ENCODE measurements at regions not wholly inside any gene's neighbourhood (a gene's known extent, or its start where the extent isn't known, plus 50 kb on each side); places are given as distances from the start of the nearest gene placed in this dataset.

- Mint-ChIP-seq H3K4me3 (no peak overlapping the region), H3K27me3 (ENCODE audit: low read depth) (peaks cover 2% of the 10 kb centered on the region; the same call in 1 of the 2 replicates), H3K36me3 (ENCODE audit: insufficient read depth in 1 of 3, low read depth in 3 of 3) (no peaks in the 10 kb centered on the region), H3K27ac (no peak overlapping the region), H3K4me1 (peaks cover 14 to 21% of the 10 kb centered on the region in 2 experiments), H3K9me3 (no peaks in the 10 kb centered on the region)
- no peak for DNase-seq
- Histone ChIP-seq H3K79me1 (ENCODE audit: insufficient read depth, low read depth, low read length, poor library complexity, severe bottlenecking) (no peaks in the 10 kb centered on the region), H2BK20ac (ENCODE audit: low read depth, low read length, poor library complexity, severe bottlenecking) (no peak overlapping the region), H2AFZ (ENCODE audit: low read length) (no peak overlapping the region), H2AK5ac (ENCODE audit: insufficient read length, low read length) (no peak overlapping the region), H4K5ac (ENCODE audit: insufficient read length, low read depth, low read length) (no peak overlapping the region), H2BK120ac (ENCODE audit: low read depth, low read length, poor library complexity, severe bottlenecking) (no peak overlapping the region), H4K20me1 (ENCODE audit: control insufficient read depth, insufficient read depth, insufficient read length) (no peaks in the 10 kb centered on the region), H3K23ac (ENCODE audit: insufficient read length, low read depth, low read length) (no peak overlapping the region), H3K27me3 (ENCODE audit: insufficient read depth, low read length) (no peaks in the 10 kb centered on the region), H3K9ac (ENCODE audit: extremely low read depth, insufficient read length, low read length) (no peak overlapping the region), H3K56ac (ENCODE audit: insufficient read length, low read depth, low read length) (no peak overlapping the region), H2BK15ac (ENCODE audit: low read depth, low read length) (no peak overlapping the region), H3K18ac (ENCODE audit: insufficient read length, low read depth, low read length) (no peak overlapping the region), H3K14ac (ENCODE audit: insufficient read depth, low read length) (no peak overlapping the region), H3K4me1 (ENCODE audit: insufficient read depth, low read length) (peaks cover 6% of the 10 kb centered on the region; the same call in 1 of the 2 replicates), H3K4ac (ENCODE audit: low read depth, low read length) (no peak overlapping the region), H3K4me2 (ENCODE audit: insufficient read depth, insufficient read length, low read length) (no peak overlapping the region), H4K8ac (replicated peaks; ENCODE audit: insufficient read length, low read depth, low read length) (no peak overlapping the region), H2BK5ac (ENCODE audit: insufficient read length, low read length) (no peak overlapping the region), H2BK12ac (ENCODE audit: insufficient read length, low read depth, low read length) (no peak overlapping the region), H3K23me2 (ENCODE audit: insufficient read length, low read depth, low read length, poor library complexity, severe bottlenecking) (no peaks in the 10 kb centered on the region), H3T11ph (ENCODE audit: low read length) (no peak overlapping the region), H4K91ac (ENCODE audit: insufficient read length, low read depth, low read length) (no peak overlapping the region), H3K27ac (ENCODE audit: insufficient read length, low read depth, low read length) (no peak overlapping the region), H3K79me2 (ENCODE audit: insufficient read depth, low read length) (no peaks in the 10 kb centered on the region), H3K9me3 (ENCODE audit: control insufficient read depth, low read depth, low read length) (no peaks in the 10 kb centered on the region)
- TF ChIP-seq, protein P1, sequence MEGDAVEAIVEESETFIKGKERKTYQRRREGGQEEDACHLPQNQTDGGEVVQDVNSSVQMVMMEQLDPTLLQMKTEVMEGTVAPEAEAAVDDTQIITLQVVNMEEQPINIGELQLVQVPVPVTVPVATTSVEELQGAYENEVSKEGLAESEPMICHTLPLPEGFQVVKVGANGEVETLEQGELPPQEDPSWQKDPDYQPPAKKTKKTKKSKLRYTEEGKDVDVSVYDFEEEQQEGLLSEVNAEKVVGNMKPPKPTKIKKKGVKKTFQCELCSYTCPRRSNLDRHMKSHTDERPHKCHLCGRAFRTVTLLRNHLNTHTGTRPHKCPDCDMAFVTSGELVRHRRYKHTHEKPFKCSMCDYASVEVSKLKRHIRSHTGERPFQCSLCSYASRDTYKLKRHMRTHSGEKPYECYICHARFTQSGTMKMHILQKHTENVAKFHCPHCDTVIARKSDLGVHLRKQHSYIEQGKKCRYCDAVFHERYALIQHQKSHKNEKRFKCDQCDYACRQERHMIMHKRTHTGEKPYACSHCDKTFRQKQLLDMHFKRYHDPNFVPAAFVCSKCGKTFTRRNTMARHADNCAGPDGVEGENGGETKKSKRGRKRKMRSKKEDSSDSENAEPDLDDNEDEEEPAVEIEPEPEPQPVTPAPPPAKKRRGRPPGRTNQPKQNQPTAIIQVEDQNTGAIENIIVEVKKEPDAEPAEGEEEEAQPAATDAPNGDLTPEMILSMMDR (conservative IDR thresholded peaks at IDR 0.05): no peak
These were observed 93.9 kb downstream of the NKX2-1 start for GRCh38 chr14:36426113-36426512.
